GM10266 (cell line): ENCODE measurements at regions not wholly inside any gene's neighbourhood (a gene's known extent, or its start where the extent isn't known, plus 50 kb on each side); places are given as distances from the start of the nearest gene placed in this dataset.

Experiments used
- DNase-seq: peaks from one replicate; pipeline ENCODE4 v3.0.0; 2012; ENCODE audit errors: extremely low spot score
- CTCF ChIP-seq: IDR thresholded peaks from 2 replicates; pipeline ENCODE4 v1.5.1; 2012; ENCODE audit warnings: mild to moderate bottlenecking, low read depth; ENCODE audit not compliant: control insufficient read depth, insufficient read depth; ENCODE audit errors: missing control alignments

GRCh38 chr7:49102411-49102810, 178.1 kb downstream of the CDC14C start:
- DNase-seq = no peak
- TF ChIP-seq CTCF = no peak

GRCh38 chr7:49111706-49112105, 187.4 kb downstream of the CDC14C start:
- no peak for DNase-seq
- TF ChIP-seq CTCF = no peak

GRCh38 chr7:49112222-49112621, 187.9 kb downstream of the CDC14C start:
- no peak for TF ChIP-seq CTCF
- no peak for DNase-seq

GRCh38 chr7:49112647-49113046, 188.3 kb downstream of the CDC14C start:
- no peak for TF ChIP-seq CTCF

GRCh38 chr7:49119706-49120105, 195.4 kb downstream of the CDC14C start:
- no peak for DNase-seq
- TF ChIP-seq CTCF = no peak

More at GRCh38 chr7:49112647-49113046, 188.3 kb downstream of the CDC14C start:
- no peak for DNase-seq

GRCh38 chr7:49125246-49125645, 200.9 kb downstream of the CDC14C start:
- no peak for DNase-seq
- no peak for TF ChIP-seq CTCF

GRCh38 chr7:49127359-49127913, 203.1 kb downstream of the CDC14C start:
- DNase-seq = no peak
- TF ChIP-seq CTCF = no peak
